HG02938 (cell line): ENCODE measurements at regions not wholly inside any gene's neighbourhood (a gene's known extent, or its start where the extent isn't known, plus 50 kb on each side); places are given as distances from the start of the nearest gene placed in this dataset.
A peak's percentile ranks its signal among the peaks of the same experiment; 100 is the strongest.
"Not testable (repeated sequence)": the region's sequence is repeated elsewhere in the genome, so short reads cannot be mapped to it uniquely, and the experiment has no call there.

Experiments used
- ATAC-seq: cut with Tn5 transposase; IDR thresholded peaks from one replicate; pipeline ENCODE4 v1.9.1; 2021; ENCODE audit warnings: mild to moderate bottlenecking, moderate library complexity; ENCODE audit not compliant: unreplicated experiment

- no peak for ATAC-seq
Observed at GRCh38 chr7:29649028-29649716, 85.5 kb downstream of the PRR15 start.

- no peak for ATAC-seq
Observed at GRCh38 chr7:29649876-29650275, 86.2 kb downstream of the PRR15 start.

GRCh38 chr7:29651477-29651876 is 87.8 kb downstream of the PRR15 start:
- ATAC-seq, result no peak

GRCh38 chr7:29652556-29652955 is 88.9 kb downstream of the PRR15 start:
- ATAC-seq, result no peak

- ATAC-seq, result not testable (repeated sequence)
Observed at GRCh38 chr7:29654340-29654739, 90.7 kb downstream of the PRR15 start.

GRCh38 chr7:29657288-29657687 is 93.7 kb downstream of the PRR15 start:
- no peak for ATAC-seq

- ATAC-seq, result no peak
Observed at GRCh38 chr7:29657856-29658255, 94.2 kb downstream of the PRR15 start.

- not testable (repeated sequence) for ATAC-seq
Observed at GRCh38 chr7:29659213-29659612, 95.6 kb downstream of the PRR15 start.

- ATAC-seq, result not testable (repeated sequence)
Observed at GRCh38 chr7:29662899-29663298, 99.3 kb downstream of the PRR15 start.

GRCh38 chr7:29664999-29665398 is 101.4 kb downstream of the PRR15 start:
- not testable (repeated sequence) for ATAC-seq

- not testable (repeated sequence) for ATAC-seq
Observed at GRCh38 chr7:29667096-29667669, 103.5 kb downstream of the PRR15 start.

- ATAC-seq, result not testable (repeated sequence)
Observed at GRCh38 chr7:29671286-29671685, 107.7 kb downstream of the PRR15 start.

GRCh38 chr7:29673635-29674034 is 110.0 kb downstream of the PRR15 start:
- not testable (repeated sequence) for ATAC-seq

GRCh38 chr7:29674626-29675025 is 111.0 kb downstream of the PRR15 start:
- not testable (repeated sequence) for ATAC-seq

- not testable (repeated sequence) for ATAC-seq
Observed at GRCh38 chr7:29677254-29677653, 113.6 kb downstream of the PRR15 start.

GRCh38 chr7:29679963-29680362 is 116.3 kb downstream of the PRR15 start:
- not testable (repeated sequence) for ATAC-seq

GRCh38 chr7:29680601-29681000 is 117.0 kb downstream of the PRR15 start:
- ATAC-seq, result not testable (repeated sequence)

- ATAC-seq, result peak; percentile 29
Observed at GRCh38 chr7:29684151-29684786, 120.6 kb downstream of the PRR15 start.

- peak; percentile 51 for ATAC-seq
Observed at GRCh38 chr7:29684787-29685650, 121.3 kb upstream of the WIPF3 start.

- peak; percentile 20 for ATAC-seq
Observed at GRCh38 chr7:29685651-29686271, 120.5 kb upstream of the WIPF3 start.

- ATAC-seq, result not testable (repeated sequence)
Observed at GRCh38 chr7:29690510-29690909, 115.8 kb upstream of the WIPF3 start.
